Stimulated activated CD4-positive, alpha-beta T cell treated with anti-CD3 and anti-CD28 coated beads, Interleukin-15, amount 100 ng/mL, for 48 hours (primary cell): ENCODE measurements at regions not wholly inside any gene's neighbourhood (a gene's known extent, or its start where the extent isn't known, plus 50 kb on each side); places are given as distances from the start of the nearest gene placed in this dataset.
"Not testable (repeated sequence)": the region's sequence is repeated elsewhere in the genome, so short reads cannot be mapped to it uniquely, and the experiment has no call there.

ENCODE experiments used
- DNase-seq, 2 donors: peaks; one replicate each; pipeline ENCODE4 v3.0.0-alpha.2; 2020; ENCODE audit warnings: low read depth in 2 of 2

GRCh38 chr1:79161077-79161476 is 154.5 kb upstream of the ADGRL4 start:
- no peak for DNase-seq

GRCh38 chr1:79155991-79156390 is 149.5 kb upstream of the ADGRL4 start:
- DNase-seq, result no peak

- no peak for DNase-seq
These were observed 144.7 kb upstream of the ADGRL4 start for GRCh38 chr1:79151006-79151796.

- DNase-seq, result no peak
These were observed 144.0 kb upstream of the ADGRL4 start for GRCh38 chr1:79150576-79150975.

GRCh38 chr1:79138227-79138626 is 131.7 kb upstream of the ADGRL4 start:
- not testable (repeated sequence) for DNase-seq

- DNase-seq, result no peak
These were observed 127.3 kb upstream of the ADGRL4 start for GRCh38 chr1:79133774-79134364.

- no peak for DNase-seq
These were observed 125.1 kb upstream of the ADGRL4 start for GRCh38 chr1:79131626-79132025.

- DNase-seq, result no peak
These were observed 123.4 kb upstream of the ADGRL4 start for GRCh38 chr1:79129914-79130313.

- DNase-seq, result no peak
These were observed 122.2 kb upstream of the ADGRL4 start for GRCh38 chr1:79128722-79129121.

GRCh38 chr1:79124756-79125155 is 118.2 kb upstream of the ADGRL4 start:
- no peak for DNase-seq

GRCh38 chr1:79122521-79122920 is 116.0 kb upstream of the ADGRL4 start:
- DNase-seq, result no peak

- no peak for DNase-seq
These were observed 110.8 kb upstream of the ADGRL4 start for GRCh38 chr1:79117376-79117775.

- no peak for DNase-seq
These were observed 107.3 kb upstream of the ADGRL4 start for GRCh38 chr1:79113836-79114235.

GRCh38 chr1:79110749-79111148 is 104.2 kb upstream of the ADGRL4 start:
- DNase-seq, result no peak

- no peak for DNase-seq
These were observed 102.9 kb upstream of the ADGRL4 start for GRCh38 chr1:79109445-79109844.

- no peak for DNase-seq
These were observed 99.0 kb upstream of the ADGRL4 start for GRCh38 chr1:79105500-79105899.

GRCh38 chr1:79104617-79105016 is 98.1 kb upstream of the ADGRL4 start:
- DNase-seq, result no peak

GRCh38 chr1:79100385-79100784 is 93.9 kb upstream of the ADGRL4 start:
- no peak for DNase-seq

- no peak for DNase-seq
These were observed 84.5 kb upstream of the ADGRL4 start for GRCh38 chr1:79090985-79091384.

- DNase-seq, result no peak
These were observed 83.4 kb upstream of the ADGRL4 start for GRCh38 chr1:79089946-79090345.

- no peak for DNase-seq
These were observed 75.7 kb upstream of the ADGRL4 start for GRCh38 chr1:79082233-79082632.

GRCh38 chr1:79079770-79080169 is 73.2 kb upstream of the ADGRL4 start:
- no peak for DNase-seq

- DNase-seq, result no peak
These were observed 68.4 kb upstream of the ADGRL4 start for GRCh38 chr1:79074975-79075374.

- DNase-seq, result no peak
These were observed 63.3 kb upstream of the ADGRL4 start for GRCh38 chr1:79069828-79070227.
